Hepatocyte (in vitro differentiated cells): ENCODE measurements at regions not wholly inside any gene's neighbourhood (a gene's known extent, or its start where the extent isn't known, plus 50 kb on each side); places are given as distances from the start of the nearest gene placed in this dataset.
"Not testable (repeated sequence)": the region's sequence is repeated elsewhere in the genome, so short reads cannot be mapped to it uniquely, and the experiment has no call there.

Experiments
- DNase-seq: peaks from one replicate; pipeline ENCODE4 v3.0.0-alpha.2; 2016; ENCODE audit warnings: low spot score
- H2AFZ ChIP-seq: fragments of 200-600 bp; sonication (generic); 2 replicates; pipeline ENCODE4 v1.6.0; 2016; ENCODE audit warnings: antibody characterized with exemption, mild to moderate bottlenecking
- H3K27ac ChIP-seq: fragments of 200-600 bp; sonication (generic); 2 replicates; pipeline ENCODE4 v1.5.1; 2016; ENCODE audit warnings: mild to moderate bottlenecking
- H3K27me3 ChIP-seq: fragments of 200-600 bp; sonication (generic); 2 replicates; pipeline ENCODE4 v1.6.1; 2016
- H3K36me3 ChIP-seq: fragments of 200-600 bp; sonication (generic); replicated peaks from 2 replicates; pipeline ENCODE4 v1.5.1; 2016; ENCODE audit warnings: low read depth; ENCODE audit not compliant: insufficient read depth
- H3K4me1 ChIP-seq: fragments of 200-600 bp; sonication (generic); 2 replicates; pipeline ENCODE4 v1.5.1; 2016; ENCODE audit warnings: mild to moderate bottlenecking, moderate library complexity; ENCODE audit not compliant: insufficient read depth
- H3K4me2 ChIP-seq: fragments of 200-600 bp; sonication (generic); 2 replicates; pipeline ENCODE4 v1.6.0; 2016
- H3K4me3 ChIP-seq: fragments of 200-600 bp; sonication (generic); 2 replicates; pipeline ENCODE4 v1.5.1; 2016; ENCODE audit warnings: mild to moderate bottlenecking
- H3K79me2 ChIP-seq: fragments of 200-600 bp; sonication (generic); 2 replicates; pipeline ENCODE4 v1.6.0; 2017; ENCODE audit warnings: mild to moderate bottlenecking
- H3K9me2 ChIP-seq: fragments of 200-600 bp; sonication (generic); replicated peaks from 2 replicates; pipeline ENCODE4 v1.6.0; 2017; ENCODE audit warnings: mild to moderate bottlenecking; ENCODE audit not compliant: insufficient read depth
- H3K9me3 ChIP-seq: fragments of 200-600 bp; sonication (generic); 2 replicates; pipeline ENCODE4 v1.5.1; 2016; ENCODE audit warnings: low read depth, mild to moderate bottlenecking
- H4K20me1 ChIP-seq: fragments of 200-600 bp; sonication (generic); 2 replicates; pipeline ENCODE4 v1.6.0; 2016; ENCODE audit warnings: mild to moderate bottlenecking; ENCODE audit not compliant: insufficient read depth, poor library complexity, severe bottlenecking
- WGBS: methylation state at CpG from one replicate; pipeline ENCODE4 v1.1.6; 2016; ENCODE audit warnings: low lambda C conversion rate; ENCODE audit errors: missing lambda C conversion rate; 5-methylcytosine and 5-hydroxymethylcytosine counted together

- H3K9me2 ChIP-seq, H3K27me3 ChIP-seq, DNase-seq, H3K4me1 ChIP-seq, H3K79me2 ChIP-seq, H3K4me3 ChIP-seq, H3K36me3 ChIP-seq, H3K4me2 ChIP-seq, H3K9me3 ChIP-seq, H2AFZ ChIP-seq, H3K27ac ChIP-seq, H4K20me1 ChIP-seq: not testable (repeated sequence)
- WGBS, result 75% methylated on average over 6 of the region's 8 CpGs
These were observed 527.1 kb downstream of the TP53TG3F start for GRCh38 chr16:33986521-33986920.

DNA sequence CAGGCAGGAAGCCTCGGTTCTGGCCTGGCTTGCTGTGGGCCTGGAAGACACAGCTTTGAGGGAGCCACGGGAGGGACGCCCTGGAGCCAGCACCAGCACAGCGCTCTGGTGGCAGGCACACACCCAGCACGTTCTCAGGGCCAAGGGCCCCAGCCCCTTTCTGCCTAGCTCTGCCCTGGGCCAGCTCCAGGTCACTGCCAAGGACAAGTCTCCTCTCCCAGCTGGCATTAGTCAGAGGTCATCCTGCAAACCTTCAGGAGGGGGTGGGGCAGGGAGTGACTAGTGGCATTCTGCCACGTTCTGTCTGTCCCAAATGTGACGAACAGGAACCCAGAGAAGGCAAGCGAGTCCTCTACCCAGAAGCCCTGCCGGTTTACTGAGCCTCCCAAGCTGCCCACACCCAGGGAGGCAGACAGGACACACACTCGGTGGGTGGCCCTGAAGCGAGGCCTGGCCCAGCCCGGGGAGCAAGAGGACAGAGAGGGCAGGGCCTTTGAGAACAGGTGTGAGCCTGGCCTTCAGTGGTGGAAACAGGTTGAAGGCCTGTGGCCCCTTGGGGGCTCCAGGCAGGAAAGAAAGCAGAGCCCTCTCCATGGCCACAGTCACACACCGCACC, 528.0 kb downstream of the TP53TG3F start:
- not testable (repeated sequence) for H3K9me3 ChIP-seq, H3K27me3 ChIP-seq, H2AFZ ChIP-seq, H3K27ac ChIP-seq, H4K20me1 ChIP-seq, H3K4me3 ChIP-seq, H3K79me2 ChIP-seq, H3K4me2 ChIP-seq, H3K36me3 ChIP-seq, H3K9me2 ChIP-seq, H3K4me1 ChIP-seq, DNase-seq
- 88% methylated on average over 5 of the region's 13 CpGs for WGBS

DNA sequence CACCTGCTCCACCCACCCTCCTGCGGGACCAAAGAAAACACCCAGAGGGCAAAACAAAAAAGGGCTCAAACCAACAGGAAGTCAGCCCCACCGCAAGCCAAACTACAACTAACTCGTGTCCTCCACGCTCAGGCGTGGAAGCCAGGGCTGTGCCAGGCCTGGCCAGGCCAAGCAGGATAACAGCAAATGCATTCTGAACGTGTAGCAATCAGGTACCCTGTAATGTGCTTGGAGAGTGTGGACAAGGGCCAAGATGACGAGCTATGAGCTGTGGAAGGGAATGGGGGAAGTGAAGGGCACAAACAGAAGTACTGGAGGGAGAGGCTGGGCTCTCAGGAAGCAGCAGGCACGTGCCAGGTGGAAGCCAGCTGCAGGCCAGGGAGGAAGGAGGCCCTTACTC, 528.6 kb downstream of the TP53TG3F start:
- not testable (repeated sequence) for H3K9me3 ChIP-seq, H3K4me3 ChIP-seq, H3K4me1 ChIP-seq, H3K4me2 ChIP-seq, H3K27ac ChIP-seq, DNase-seq, H3K9me2 ChIP-seq, H4K20me1 ChIP-seq, H3K36me3 ChIP-seq, H2AFZ ChIP-seq, H3K79me2 ChIP-seq, H3K27me3 ChIP-seq
- WGBS, result no CpG with 5 or more reads among the region's 8 CpGs

- H3K4me1 ChIP-seq, H3K9me2 ChIP-seq, H3K9me3 ChIP-seq, H3K27ac ChIP-seq, H3K36me3 ChIP-seq, H4K20me1 ChIP-seq, H3K27me3 ChIP-seq, H3K4me2 ChIP-seq, DNase-seq, H3K79me2 ChIP-seq, H2AFZ ChIP-seq, H3K4me3 ChIP-seq: not testable (repeated sequence)
- WGBS, result no CpG with 5 or more reads among the region's 18 CpGs
These were observed 531.1 kb downstream of the TP53TG3F start for GRCh38 chr16:33990488-33990887.

- not testable (repeated sequence) for H3K4me3 ChIP-seq, DNase-seq, H3K9me2 ChIP-seq, H3K79me2 ChIP-seq, H3K4me1 ChIP-seq, H3K4me2 ChIP-seq, H3K27me3 ChIP-seq, H4K20me1 ChIP-seq, H2AFZ ChIP-seq, H3K36me3 ChIP-seq, H3K27ac ChIP-seq, H3K9me3 ChIP-seq
- WGBS, result 68% methylated on average over 11 of the region's 11 CpGs
These were observed 533.2 kb downstream of the TP53TG3F start for GRCh38 chr16:33992513-33993177.

DNA sequence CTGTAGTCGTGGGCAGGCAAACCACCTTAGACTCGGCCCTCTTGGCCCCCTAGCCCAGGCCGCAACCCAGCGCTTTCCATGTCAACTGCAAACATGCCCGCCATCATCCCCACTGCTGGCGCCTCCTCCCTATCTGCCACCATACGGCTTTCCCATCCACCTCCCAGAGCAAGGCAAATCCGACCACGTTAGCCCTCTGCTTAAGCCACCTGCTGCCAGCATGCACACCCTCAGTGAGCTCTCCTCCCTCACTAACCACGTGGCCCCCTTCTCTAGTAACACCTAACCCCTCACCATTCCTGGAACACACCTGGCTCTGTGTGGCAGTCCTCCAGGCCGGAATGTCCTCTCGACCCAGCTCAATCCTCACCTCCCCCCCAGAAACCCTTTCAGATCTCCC, 534.8 kb downstream of the TP53TG3F start:
- H3K36me3 ChIP-seq, H4K20me1 ChIP-seq, H2AFZ ChIP-seq, H3K9me3 ChIP-seq, H3K79me2 ChIP-seq, H3K4me1 ChIP-seq, H3K4me3 ChIP-seq, H3K27ac ChIP-seq, DNase-seq, H3K4me2 ChIP-seq, H3K9me2 ChIP-seq, H3K27me3 ChIP-seq: not testable (repeated sequence)
- WGBS, result 64% methylated on average over 8 of the region's 12 CpGs

GRCh38 chr16:33995821-33996372, 536.5 kb downstream of the TP53TG3F start:
- not testable (repeated sequence) for H3K27ac ChIP-seq, H3K4me1 ChIP-seq, H3K27me3 ChIP-seq, H3K9me3 ChIP-seq, DNase-seq, H3K9me2 ChIP-seq, H3K4me3 ChIP-seq, H4K20me1 ChIP-seq, H3K79me2 ChIP-seq, H3K4me2 ChIP-seq, H3K36me3 ChIP-seq, H2AFZ ChIP-seq
- WGBS, result 60% methylated on average over 8 of the region's 9 CpGs

DNA sequence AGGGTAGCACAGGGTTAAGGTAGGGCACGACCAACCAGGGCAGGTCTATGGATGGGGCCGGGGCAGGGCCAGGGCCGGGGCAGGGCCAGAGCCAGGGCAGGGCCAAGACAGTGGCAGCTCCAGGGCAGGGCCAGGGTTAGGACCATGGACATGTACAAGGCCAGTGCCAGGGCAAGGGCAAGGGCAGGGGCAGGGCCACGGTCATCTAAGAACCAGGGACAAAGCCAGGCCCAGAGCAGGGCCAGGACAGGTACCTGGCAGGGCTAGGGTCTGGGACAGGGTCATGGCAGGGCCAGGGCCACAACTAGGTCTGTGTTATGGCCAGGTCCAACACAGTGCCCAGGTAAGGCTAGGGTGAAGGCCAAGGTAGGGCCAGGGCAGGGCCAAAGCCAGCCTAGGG, 541.8 kb downstream of the TP53TG3F start:
- not testable (repeated sequence) for H4K20me1 ChIP-seq, H3K9me2 ChIP-seq, H3K4me2 ChIP-seq, H3K4me1 ChIP-seq, H3K27ac ChIP-seq, H2AFZ ChIP-seq, H3K4me3 ChIP-seq, H3K79me2 ChIP-seq, H3K9me3 ChIP-seq, H3K36me3 ChIP-seq, DNase-seq, H3K27me3 ChIP-seq
- no CpG with 5 or more reads among the region's 4 CpGs for WGBS

DNA sequence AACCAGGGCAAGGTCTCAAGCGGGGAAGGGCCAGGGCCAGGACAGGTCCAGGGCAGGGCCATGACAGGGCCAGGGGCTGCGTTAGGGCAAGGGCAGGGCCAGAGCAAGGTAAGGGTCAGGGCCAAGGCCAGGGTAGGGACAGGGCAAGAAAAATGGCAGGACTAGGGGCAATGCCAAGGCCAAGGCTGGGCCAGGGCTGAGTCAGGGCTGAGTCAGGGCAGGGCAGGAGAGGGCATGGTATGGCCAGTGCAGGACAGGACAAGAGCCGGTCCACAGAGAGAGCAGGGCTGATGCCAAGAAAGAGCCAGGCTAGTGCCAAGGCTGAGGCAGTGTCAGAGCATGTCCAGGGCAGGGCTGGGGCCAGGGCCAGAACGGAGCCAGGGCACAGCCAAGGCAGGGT, 542.5 kb downstream of the TP53TG3F start:
- 100% methylated on average over 1 of the region's 4 CpGs for WGBS
- not testable (repeated sequence) for H3K79me2 ChIP-seq, H4K20me1 ChIP-seq, H3K9me2 ChIP-seq, H3K27me3 ChIP-seq, H3K4me1 ChIP-seq, H3K36me3 ChIP-seq, DNase-seq, H2AFZ ChIP-seq, H3K4me3 ChIP-seq, H3K27ac ChIP-seq, H3K9me3 ChIP-seq, H3K4me2 ChIP-seq
